H54 (cell line): ENCODE measurements at regions not wholly inside any gene's neighbourhood (a gene's known extent, or its start where the extent isn't known, plus 50 kb on each side); places are given as distances from the start of the nearest gene placed in this dataset.

ENCODE experiments used
- DNase-seq: peaks from one replicate; pipeline ENCODE4 v3.0.0; 2011; ENCODE audit warnings: low spot score, mixed read lengths; ENCODE audit not compliant: insufficient read length
- FAIRE-seq: peaks from 3 replicates; lab custom pipeline; 2011; peaks lifted over from hg19 to GRCh38; lab: Jason Lieb, UNC
- POLR2A ChIP-seq: IDR thresholded peaks from 2 replicates; pipeline ENCODE4 v1.6.1; 2011; ENCODE audit warnings: low read depth, mild to moderate bottlenecking, low read length

DNA sequence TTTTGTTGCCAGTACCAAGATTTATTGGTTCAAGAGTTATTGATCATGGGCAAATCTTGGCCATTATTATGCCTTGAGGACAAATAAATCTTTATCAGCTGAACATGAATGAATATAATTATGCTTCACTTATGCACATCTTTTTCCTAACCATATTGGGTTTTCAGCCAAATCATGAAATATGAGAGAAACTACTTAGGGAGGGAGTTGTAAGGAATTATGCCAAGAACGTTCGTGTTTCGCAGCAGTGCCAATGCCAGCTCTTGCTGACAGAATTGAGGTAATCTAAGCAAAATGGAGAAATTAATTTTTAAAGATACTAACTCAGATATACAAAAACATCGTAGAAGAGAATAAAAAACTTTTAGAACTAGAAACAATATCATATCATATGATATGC is 301.1 kb upstream of the SASH1 start:
- TF ChIP-seq POLR2A, result no peak
- FAIRE-seq (no peak), DNase-seq (no peak)

DNA sequence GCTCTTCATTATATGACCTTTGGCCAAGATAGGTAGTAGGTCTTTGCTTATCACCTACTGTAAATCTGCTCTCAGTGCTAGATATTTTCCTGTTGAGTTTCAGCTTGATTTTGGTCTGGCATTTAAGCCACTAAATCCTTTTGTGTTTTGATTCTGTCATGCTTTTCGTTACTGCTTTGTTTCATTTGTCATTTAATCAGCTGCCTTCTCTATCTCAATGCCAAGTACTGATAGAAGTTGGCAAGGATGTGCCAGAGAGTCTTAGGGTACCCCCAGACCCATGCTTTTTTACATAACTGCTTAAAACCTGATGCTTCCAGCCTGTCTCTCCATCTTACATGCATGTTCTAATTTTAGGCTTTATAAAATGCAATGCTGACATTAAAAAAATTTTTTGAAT is 300.1 kb upstream of the SASH1 start:
- TF ChIP-seq POLR2A, result no peak
- DNase-seq (no peak), FAIRE-seq (no peak)

DNA sequence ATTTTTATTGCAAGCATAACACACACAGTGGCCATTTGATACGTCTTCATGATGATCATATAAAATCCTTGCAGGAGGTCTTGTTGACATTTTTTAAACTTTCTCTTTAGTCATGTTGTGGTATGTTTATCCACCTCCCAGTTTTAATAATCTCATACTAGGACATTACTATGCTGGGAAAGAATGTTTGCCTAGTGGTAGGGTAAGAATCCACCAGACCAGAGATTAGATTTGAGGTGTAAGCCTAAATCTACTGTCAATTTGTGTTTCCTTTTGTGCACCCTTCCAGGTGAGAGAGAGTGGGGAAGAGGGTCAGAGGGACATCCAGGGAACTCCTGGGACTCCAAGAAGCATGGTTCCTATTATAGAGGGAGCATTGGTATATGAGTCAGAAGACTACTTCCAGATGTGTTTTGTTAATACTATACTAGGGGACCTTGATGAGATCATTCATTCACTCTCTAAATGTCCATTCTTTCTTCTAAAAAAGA is 298.3 kb upstream of the SASH1 start:
- no peak for DNase-seq
- TF ChIP-seq POLR2A, result no peak
- no peak for FAIRE-seq

DNA sequence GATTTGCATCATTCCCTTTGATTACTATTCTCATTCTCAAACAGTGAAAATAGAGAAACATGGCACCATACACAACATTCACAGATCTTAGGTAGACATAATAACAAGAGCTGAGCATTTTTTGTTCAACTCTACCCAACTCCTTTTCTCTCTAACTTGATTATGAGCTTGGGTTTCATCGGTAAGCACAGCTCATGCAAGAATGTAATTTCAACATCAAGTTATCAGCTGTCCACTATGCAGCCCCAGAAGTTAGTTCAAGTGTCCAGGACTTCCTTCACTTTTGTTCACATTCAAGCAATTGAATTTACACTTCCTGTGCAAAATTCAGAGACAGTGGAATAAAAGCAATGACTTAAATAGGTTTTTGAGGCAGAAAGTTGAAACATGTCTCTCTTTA is 297.7 kb upstream of the SASH1 start:
- DNase-seq, result no peak
- no peak for FAIRE-seq
- TF ChIP-seq POLR2A, result no peak

DNA sequence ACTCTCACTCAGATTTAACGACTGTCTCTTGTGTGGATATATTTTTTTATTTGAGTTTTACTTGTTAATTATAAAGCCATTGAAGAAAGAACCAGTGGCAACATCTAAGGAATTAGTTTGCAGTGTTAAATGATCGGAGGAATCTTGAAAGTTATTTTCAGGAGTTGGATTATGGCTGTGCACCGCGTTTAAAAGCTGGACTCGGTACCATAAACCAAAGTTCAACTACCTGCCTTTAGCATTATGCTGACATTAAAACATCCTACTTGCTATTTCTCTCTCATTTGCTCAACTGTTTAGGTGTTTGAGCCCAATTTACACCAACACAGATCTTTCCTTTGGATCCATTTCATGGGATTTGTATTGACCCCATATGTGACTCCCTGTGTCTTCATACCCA is 289.4 kb upstream of the SASH1 start:
- no peak for DNase-seq
- FAIRE-seq, result no peak
- TF ChIP-seq POLR2A, result no peak

DNA sequence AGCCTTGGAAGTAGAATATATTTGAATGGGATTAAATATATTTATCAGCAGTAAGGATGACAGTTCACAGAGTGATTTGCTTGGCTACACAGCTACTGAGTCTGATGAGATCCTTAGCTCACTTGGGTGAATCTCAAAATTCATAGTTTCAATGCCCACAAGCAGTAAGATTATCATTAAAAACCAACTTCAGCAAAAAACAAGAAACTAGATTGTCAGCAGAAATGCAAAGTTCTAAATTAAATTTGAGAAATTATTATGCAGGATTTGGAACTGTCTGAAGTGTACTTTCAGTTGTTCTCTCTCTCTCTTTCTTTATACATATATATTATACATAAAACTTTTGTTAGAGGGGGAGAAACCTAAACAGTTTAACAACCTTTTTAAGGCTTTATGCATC is 288.8 kb upstream of the SASH1 start:
- DNase-seq (no peak), FAIRE-seq (no peak)
- TF ChIP-seq POLR2A, result no peak

DNA sequence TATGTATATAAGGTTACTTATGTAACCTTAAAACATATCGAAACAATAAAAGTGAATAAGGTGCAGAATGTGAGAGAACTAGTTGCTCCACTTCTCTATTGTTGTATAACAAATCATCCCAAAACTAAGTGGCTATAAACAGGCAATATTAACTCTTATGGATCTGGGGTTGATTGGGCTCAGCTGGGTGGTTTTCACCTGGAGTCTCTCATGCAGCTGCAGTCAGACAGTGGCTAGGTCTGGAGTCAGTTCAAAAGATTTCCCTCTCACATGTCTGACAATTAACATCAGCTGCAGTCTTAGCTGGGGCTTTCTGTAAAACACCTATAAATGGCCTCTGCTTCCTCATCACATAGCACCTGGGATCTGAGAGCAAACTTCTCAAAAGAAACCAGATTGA is 288.4 kb upstream of the SASH1 start:
- DNase-seq, result no peak
- TF ChIP-seq POLR2A, result no peak
- FAIRE-seq, result no peak

DNA sequence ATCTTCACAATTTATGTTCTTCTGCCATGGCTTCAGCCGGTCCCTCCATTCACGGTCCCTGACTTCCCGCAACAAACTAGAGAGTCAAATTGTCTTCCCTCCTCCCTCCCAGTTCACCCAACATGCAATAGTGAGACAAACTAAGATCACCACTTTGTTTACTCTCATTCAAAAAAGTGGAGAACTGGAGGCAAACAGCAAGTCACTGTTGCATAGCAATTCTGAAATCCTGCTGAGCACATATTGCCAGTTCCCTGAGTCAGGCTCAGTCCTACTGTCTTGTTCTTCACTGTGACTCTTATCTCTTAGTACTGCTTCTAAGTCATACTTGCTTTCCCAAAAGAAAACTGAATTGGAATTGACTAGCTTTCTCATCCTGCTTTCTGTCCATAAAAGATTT is 287.2 kb upstream of the SASH1 start:
- DNase-seq (no peak), FAIRE-seq (no peak)
- TF ChIP-seq POLR2A, result no peak

DNA sequence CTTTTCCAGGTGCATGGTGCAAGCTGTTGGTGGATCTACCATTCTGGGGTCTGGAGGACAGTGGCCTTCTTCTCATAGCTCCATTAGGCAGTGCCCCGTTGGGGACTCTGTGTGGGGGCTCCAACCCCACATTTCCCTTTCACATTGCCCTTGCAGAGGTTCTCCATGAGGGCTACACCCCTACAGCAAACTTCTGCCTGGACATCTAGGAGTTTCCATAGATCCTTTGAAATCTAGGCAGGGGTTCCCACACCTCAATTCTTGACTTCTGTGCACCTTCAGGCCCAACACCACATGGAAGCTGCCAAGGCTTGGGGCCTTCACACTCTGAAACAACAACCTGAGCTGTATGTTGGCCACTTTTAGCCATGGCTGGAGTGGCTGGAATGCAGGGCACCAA is 282.8 kb upstream of the SASH1 start:
- FAIRE-seq (no peak), DNase-seq (no peak)
- no peak for TF ChIP-seq POLR2A

DNA sequence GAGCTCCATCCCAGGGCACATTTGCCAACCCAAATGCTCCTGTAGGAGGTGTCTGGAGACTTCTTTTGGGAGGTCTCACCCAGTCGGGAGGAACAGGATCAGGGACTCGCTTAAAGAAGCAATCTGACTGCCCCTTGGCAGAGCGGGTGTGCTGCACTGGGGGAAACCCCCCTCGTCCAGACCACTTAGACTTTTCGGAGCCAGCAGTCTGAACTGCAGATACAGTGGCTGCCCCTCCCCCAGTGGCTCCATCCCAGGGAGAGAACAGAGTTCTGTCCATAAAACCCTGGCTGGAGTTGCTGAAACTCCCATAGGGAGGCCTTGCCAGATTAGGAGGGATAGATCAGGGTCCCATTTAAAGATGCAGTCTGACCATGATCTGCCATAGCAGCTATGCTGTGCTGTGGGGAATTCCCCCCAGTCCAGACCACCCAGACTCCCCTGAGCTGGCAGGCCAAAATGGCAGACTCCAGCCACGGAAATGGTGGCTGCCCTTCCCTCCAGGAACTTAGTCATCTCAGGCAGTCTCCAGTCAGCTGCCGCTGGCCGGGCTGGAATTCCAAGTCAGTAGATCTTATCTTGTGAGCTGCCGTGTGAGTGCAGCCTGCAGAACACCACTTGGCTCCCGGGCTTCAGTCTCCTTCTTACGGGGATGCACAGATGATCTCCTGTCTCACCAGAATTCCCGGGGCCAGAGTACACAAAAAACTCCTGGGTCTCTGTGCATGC is 278.1 kb upstream of the SASH1 start:
- DNase-seq, result peak; percentile 0
- no peak for TF ChIP-seq POLR2A
- FAIRE-seq, result no peak

DNA sequence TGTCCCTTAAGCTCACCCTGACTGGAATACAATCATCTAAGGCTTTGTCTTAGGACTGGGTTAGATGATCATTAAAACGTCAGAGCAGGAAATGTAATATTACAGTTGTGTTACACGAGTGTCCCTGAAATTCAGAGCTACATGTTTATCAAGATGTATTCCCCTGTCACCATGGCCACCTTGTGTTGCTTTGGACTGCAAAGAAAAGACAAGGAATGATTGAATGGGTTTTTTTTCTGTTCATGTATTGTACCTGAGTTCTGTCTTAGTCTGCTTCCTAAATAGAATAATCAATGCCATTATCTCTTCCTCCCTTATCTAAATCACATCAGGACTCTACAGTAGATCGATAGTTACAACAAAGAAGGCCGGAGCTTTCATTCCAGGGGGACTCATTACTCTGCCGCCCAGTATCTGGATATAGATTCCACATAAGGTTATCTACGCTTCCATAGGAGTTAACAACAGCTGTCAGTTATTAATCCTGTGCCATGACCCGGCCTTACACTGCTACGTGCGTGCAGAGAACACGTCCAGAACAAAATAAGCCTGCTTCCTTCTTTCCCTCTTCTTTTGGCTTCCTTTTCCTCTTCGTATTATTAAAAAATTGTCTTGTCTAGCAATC is 274.1 kb upstream of the SASH1 start:
- no peak for FAIRE-seq
- TF ChIP-seq POLR2A, result no peak
- no peak for DNase-seq

DNA sequence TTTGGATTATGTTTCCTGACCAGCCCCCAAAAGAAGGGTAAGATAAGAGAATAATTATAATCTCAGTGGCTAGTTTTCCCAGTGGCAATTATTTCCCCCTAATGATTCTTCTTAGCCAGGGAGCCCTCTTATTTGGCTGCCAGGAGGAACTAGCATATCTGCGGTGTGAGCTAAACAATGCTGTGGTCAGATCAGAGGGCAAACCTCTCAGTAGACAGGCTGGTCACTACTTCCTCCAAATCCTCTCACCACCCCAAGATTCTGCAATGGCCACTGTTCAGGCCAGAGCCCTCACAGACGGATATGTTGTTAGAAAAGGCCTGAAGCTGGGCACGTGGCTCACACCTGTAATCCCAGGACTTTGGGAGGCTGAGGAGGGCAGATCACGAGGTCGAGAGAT is 273.4 kb upstream of the SASH1 start:
- DNase-seq (no peak), FAIRE-seq (no peak)
- no peak for TF ChIP-seq POLR2A

DNA sequence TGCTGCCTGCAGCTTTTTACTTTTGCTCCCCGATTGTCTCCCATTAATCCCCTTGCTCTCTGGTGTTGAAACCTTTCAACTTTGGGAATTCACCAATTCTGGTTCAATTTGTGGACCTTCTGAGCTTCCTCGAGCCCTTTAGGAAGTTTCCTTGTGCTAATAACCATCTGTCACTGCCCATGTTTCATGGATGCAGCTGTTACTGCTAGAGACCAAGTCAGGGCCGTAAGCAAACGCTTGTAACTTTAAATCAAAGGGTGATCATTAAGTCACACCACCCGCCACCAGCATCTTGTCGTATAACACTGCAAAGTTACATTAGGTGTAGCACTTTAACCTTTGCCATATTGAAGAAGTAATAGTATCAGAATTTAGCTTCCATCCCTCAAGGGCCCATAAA is 268.3 kb upstream of the SASH1 start:
- TF ChIP-seq POLR2A, result no peak
- no peak for FAIRE-seq
- no peak for DNase-seq

DNA sequence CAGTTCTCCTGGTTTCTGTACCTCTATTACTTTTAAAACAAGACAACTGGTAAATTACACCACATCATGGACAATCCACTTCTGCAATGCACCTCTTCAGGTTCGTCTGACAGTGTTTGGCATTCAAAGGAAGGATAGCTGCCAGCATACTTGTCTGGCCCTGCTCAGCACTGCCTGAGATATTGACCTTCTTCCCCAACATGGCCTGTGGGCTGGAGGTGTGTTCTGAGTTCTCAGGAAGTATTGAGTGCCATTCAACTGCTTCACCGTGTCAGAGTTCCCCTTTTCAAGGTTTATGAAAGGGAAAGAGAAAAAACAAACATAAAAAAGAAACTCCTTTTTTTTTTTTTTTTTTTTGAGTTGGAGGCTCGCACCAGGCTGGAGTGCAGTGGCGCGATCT is 267.9 kb upstream of the SASH1 start:
- no peak for DNase-seq
- no peak for TF ChIP-seq POLR2A
- no peak for FAIRE-seq

DNA sequence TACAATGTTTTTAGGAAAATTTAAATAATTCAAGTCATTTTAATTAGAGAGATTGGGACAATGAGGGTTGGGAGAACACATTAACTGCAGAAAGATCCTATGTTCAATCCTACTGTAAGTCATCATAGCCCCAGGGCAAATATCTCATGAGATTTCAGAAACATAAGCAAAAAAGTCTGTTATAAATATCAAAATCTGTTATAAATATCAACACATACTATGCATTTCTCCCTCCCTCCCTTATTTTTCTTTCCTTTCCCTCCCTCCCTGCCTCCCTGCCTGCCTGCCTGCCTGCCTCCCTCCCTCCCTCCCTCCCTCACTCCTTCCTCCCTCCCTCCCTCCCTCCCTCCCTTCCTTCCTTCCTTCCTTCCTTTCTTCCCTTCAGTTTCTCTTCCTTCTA is 267.3 kb upstream of the SASH1 start:
- no peak for TF ChIP-seq POLR2A
- DNase-seq (no peak), FAIRE-seq (no peak)
